OCI-LY7 (cell line): ENCODE measurements at regions not wholly inside any gene's neighbourhood (a gene's known extent, or its start where the extent isn't known, plus 50 kb on each side); places are given as distances from the start of the nearest gene placed in this dataset.

ENCODE experiments used
- EZH2phosphoT487 ChIP-seq: fragments of 200-600 bp; sonication (generic); IDR thresholded peaks from 2 replicates; pipeline ENCODE4 v1.6.1; 2018; ENCODE audit warnings: low read depth, borderline replicate concordance, mild to moderate bottlenecking, mixed run types, antibody characterized with exemption, low read length, moderate library complexity, mixed read lengths
- TF ChIP-seq, protein P1 (sequence below): fragments of 200-600 bp; sonication (generic); conservative IDR thresholded peaks from 2 replicates; pipeline ENCODE4 v1.5.1; 2014; ENCODE audit warnings: mild to moderate bottlenecking, antibody characterized with exemption, low read length, moderate library complexity, mixed read lengths

DNA sequence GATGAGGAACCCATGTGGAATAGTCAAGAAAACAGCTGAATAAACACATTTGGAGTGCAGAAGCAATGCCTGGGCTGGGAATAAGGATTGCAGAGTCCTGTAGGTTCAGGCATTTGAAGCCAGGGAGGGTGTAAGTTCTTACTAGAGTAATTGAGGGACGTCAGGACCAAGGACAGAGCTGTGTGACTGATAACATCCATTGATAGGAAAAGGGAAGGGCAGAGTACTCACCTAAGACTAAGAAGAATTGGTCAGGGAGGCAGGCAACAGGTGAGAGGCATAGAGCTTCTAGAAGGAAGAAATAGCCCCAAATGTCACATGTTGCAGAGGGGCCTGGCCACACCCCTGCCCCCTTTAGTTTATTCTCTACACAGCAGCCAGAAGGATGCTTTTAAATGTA, 79.8 kb upstream of the TMEM132E start:
- no peak for TF ChIP-seq EZH2phosphoT487
- TF ChIP-seq, protein P1, sequence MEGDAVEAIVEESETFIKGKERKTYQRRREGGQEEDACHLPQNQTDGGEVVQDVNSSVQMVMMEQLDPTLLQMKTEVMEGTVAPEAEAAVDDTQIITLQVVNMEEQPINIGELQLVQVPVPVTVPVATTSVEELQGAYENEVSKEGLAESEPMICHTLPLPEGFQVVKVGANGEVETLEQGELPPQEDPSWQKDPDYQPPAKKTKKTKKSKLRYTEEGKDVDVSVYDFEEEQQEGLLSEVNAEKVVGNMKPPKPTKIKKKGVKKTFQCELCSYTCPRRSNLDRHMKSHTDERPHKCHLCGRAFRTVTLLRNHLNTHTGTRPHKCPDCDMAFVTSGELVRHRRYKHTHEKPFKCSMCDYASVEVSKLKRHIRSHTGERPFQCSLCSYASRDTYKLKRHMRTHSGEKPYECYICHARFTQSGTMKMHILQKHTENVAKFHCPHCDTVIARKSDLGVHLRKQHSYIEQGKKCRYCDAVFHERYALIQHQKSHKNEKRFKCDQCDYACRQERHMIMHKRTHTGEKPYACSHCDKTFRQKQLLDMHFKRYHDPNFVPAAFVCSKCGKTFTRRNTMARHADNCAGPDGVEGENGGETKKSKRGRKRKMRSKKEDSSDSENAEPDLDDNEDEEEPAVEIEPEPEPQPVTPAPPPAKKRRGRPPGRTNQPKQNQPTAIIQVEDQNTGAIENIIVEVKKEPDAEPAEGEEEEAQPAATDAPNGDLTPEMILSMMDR: no peak
